ENCODE measurements at regions not wholly inside any gene's neighbourhood (a gene's known extent, or its start where the extent isn't known, plus 50 kb on each side); places are given as distances from the start of the nearest gene placed in this dataset.

- H3K4me1 ChIP-seq (ENCODE audit: control insufficient read depth, extremely low read depth, insufficient read depth, low read length): no peaks in the 10 kb centered on the region
- no peaks in the 10 kb centered on the region for H3K9me3 ChIP-seq (replicated peaks; ENCODE audit: control insufficient read depth, insufficient read depth, low read length)
- CTCF ChIA-PET: no interaction called here
- H3K27ac ChIP-seq (ENCODE audit: insufficient read depth, low read depth, low read length): no peak overlapping the region
- no peaks in the 10 kb centered on the region for H4K20me1 ChIP-seq (replicated peaks; ENCODE audit: control insufficient read depth, extremely low read depth, insufficient read depth, low read length)
- intact Hi-C loops (cut with micrococcal nuclease): no loop called here
- H2AFZ ChIP-seq (ENCODE audit: low read depth, low read length): no peak overlapping the region
- BruUV-seq (replicated peaks): no TSS peak
- H3K9me1 ChIP-seq (replicated peaks; ENCODE audit: control insufficient read depth, extremely low read depth, insufficient read depth, low read length): no peaks in the 10 kb centered on the region
- H3K27me3 ChIP-seq (ENCODE audit: control insufficient read depth in 2 of 2, insufficient read depth in 2 of 2, low read length in 2 of 2): no peaks in the 10 kb centered on the region
- no peak overlapping the region for H3K4me3 ChIP-seq (replicated peaks in 1 of 3; ENCODE audit: insufficient read depth in 1 of 3, low read depth in 1 of 3, low read length in 3 of 3)
- FAIRE-seq (no peak), DNase-seq (ENCODE audit: low read depth, low spot score) (no peak)
- no peak for TF ChIP-seq EZH2 (IDR thresholded peaks at IDR 0.05; ENCODE audit: borderline replicate concordance, low read depth, low read length, severe bottlenecking)
- TF ChIP-seq CTCF (IDR thresholded peaks at IDR 0.05; ENCODE audit: extremely low read depth in 1 of 2, insufficient read depth in 1 of 2, low read depth in 1 of 2, low read length in 2 of 2): no peak
- TF ChIP-seq POLR2A (IDR thresholded peaks at IDR 0.05; ENCODE audit: low read depth, low read length): no peak
- TF ChIP-seq POLR2AphosphoS5 (IDR thresholded peaks at IDR 0.05; ENCODE audit: insufficient read depth, low read depth, low read length): no peak
- TF ChIP-seq MAX (IDR thresholded peaks at IDR 0.05; ENCODE audit: insufficient read depth, insufficient read length): no peak
- no peak for TF ChIP-seq FOS (IDR thresholded peaks at IDR 0.05; ENCODE audit: borderline replicate concordance, insufficient read depth, low read length)
- TF ChIP-seq MYC (IDR thresholded peaks at IDR 0.05; ENCODE audit: low read depth, low read length): no peak
- no peak for TF ChIP-seq JUN (IDR thresholded peaks at IDR 0.05; ENCODE audit: borderline replicate concordance, insufficient read depth, insufficient read length, low read depth)
- TF ChIP-seq GATA2 (IDR thresholded peaks at IDR 0.05; ENCODE audit: insufficient read depth, insufficient read length, low read depth, low read length): no peak
- H3K9ac ChIP-seq (replicated peaks; ENCODE audit: extremely low read depth, insufficient read depth, low read length): no peak overlapping the region
- no peaks in the 10 kb centered on the region for H3K79me2 ChIP-seq (ENCODE audit: control insufficient read depth, insufficient read depth, low read length)
- POLR2A ChIA-PET: no interaction called here
- no peak overlapping the region for H3K4me2 ChIP-seq (ENCODE audit: insufficient read depth, low read length)
- dilution Hi-C loops (cut with MboI; ENCODE audit: extremely low pct_ligation_motif_present, low sequenced_read_pairs): no loop called here
- H3K36me3 ChIP-seq (ENCODE audit: control insufficient read depth in 2 of 2, extremely low read depth in 1 of 2, insufficient read depth in 2 of 2, low read length in 2 of 2): no peaks in the 10 kb centered on the region
Measured at GRCh38 chr2:19274439-19274838, 84.0 kb downstream of the OSR1 start.

Measured in endothelial cell of umbilical vein (primary cell).